ENCODE measurements at regions not wholly inside any gene's neighbourhood (a gene's known extent, or its start where the extent isn't known, plus 50 kb on each side); places are given as distances from the start of the nearest gene placed in this dataset.

DNA sequence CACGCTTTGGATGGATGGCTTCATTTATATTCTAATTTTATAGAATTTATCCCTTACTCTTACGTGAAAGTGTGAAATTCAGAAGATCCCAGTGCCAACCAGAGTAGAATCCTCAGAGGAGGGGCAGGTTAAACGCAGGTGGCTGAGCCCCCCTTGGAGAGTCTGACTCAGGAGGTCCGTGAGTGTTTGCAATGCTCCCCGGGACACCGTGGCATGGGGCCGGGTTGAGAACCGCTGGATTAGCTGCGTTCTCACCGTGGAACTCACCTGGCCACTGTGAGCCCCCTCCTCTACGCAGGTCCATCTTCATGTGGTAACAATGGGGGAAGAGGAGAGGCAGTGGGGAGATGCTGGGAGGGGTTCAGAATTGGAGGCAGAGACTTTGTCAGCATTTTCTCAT is 638.0 kb upstream of the MKI67 start:
- TF ChIP-seq TAF1 (IDR thresholded peaks at IDR 0.05; ENCODE audit: borderline replicate concordance, insufficient read depth, low read length), result no peak
- TF ChIP-seq POLR2AphosphoS5 (IDR thresholded peaks at IDR 0.05; ENCODE audit: low read depth, low read length), result no peak
- TF ChIP-seq FOXP2 (optimal IDR thresholded peaks at IDR 0.05; ENCODE audit: borderline replicate concordance, extremely low read depth, extremely low read length, insufficient read depth), result no peak

Data from PFSK-1 (cell line).